ENCODE measurements at regions not wholly inside any gene's neighbourhood (a gene's known extent, or its start where the extent isn't known, plus 50 kb on each side); places are given as distances from the start of the nearest gene placed in this dataset.

DNA sequence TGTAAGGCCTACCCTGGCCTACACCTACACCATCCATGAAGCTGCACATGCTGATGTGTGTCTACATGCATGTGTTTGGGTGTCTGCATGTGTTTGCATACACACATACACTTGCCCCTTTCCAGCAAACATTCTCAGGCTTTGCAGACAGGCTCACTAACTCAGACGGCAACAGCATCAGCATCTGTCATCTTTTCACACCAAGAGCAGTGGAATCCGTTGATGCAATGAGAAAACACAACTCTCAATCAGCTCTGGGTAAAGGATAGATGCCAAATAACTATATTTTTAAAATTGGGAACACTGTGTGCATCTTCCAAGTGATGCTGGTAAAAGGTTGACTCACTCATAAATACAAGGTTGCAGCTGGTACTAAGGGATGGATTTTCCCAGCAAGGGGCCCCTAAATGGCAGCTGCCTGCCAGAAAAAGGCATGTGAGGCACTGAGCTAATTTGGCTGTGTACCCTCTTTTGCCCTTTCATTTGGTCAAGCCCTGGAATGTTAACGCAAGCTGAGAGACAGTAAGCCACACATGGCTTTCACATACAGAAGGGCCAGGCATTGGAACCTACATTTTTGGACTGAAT lies 296.3 kb upstream of the NPSR1 start:
- H3K4me3 ChIP-seq: no peak overlapping the region
- TF ChIP-seq, protein P1, sequence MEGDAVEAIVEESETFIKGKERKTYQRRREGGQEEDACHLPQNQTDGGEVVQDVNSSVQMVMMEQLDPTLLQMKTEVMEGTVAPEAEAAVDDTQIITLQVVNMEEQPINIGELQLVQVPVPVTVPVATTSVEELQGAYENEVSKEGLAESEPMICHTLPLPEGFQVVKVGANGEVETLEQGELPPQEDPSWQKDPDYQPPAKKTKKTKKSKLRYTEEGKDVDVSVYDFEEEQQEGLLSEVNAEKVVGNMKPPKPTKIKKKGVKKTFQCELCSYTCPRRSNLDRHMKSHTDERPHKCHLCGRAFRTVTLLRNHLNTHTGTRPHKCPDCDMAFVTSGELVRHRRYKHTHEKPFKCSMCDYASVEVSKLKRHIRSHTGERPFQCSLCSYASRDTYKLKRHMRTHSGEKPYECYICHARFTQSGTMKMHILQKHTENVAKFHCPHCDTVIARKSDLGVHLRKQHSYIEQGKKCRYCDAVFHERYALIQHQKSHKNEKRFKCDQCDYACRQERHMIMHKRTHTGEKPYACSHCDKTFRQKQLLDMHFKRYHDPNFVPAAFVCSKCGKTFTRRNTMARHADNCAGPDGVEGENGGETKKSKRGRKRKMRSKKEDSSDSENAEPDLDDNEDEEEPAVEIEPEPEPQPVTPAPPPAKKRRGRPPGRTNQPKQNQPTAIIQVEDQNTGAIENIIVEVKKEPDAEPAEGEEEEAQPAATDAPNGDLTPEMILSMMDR (IDR thresholded peaks at IDR 0.05): no peak
- H3K27ac ChIP-seq: no peak overlapping the region
- H3K27me3 ChIP-seq: no peaks in the 10 kb centered on the region
- no peaks in the 10 kb centered on the region for H3K36me3 ChIP-seq
- H3K4me1 ChIP-seq: no peaks in the 10 kb centered on the region
- no peaks in the 10 kb centered on the region for H3K9me3 ChIP-seq
- no peak for DNase-seq (ENCODE audit: low spot score)

DNA sequence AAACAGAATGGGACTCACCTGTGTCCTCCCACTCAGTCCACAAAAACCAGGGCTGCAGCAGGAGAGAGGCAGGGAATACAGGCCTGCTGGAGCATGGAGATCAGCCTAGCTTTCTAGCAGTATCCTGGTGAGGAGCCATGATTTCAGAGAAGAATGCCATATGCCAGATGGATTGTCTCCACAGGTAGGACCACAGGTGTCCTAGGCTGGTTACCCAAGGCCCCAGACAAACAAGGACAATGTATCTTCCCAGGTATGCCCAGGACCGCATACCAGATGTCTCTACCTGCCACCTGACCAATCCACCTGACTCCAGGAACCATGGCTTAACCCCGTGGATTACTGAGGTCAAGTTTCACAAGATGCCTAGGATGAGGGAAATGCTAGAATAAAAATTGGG lies 295.4 kb upstream of the NPSR1 start:
- H3K4me3 ChIP-seq: no peak overlapping the region
- H3K27ac ChIP-seq: no peak overlapping the region
- TF ChIP-seq, protein P1 (IDR thresholded peaks at IDR 0.05): no peak
- DNase-seq (ENCODE audit: low spot score): no peak
- no peaks in the 10 kb centered on the region for H3K27me3 ChIP-seq
- no peaks in the 10 kb centered on the region for H3K4me1 ChIP-seq
- no peaks in the 10 kb centered on the region for H3K9me3 ChIP-seq
- H3K36me3 ChIP-seq: no peaks in the 10 kb centered on the region

DNA sequence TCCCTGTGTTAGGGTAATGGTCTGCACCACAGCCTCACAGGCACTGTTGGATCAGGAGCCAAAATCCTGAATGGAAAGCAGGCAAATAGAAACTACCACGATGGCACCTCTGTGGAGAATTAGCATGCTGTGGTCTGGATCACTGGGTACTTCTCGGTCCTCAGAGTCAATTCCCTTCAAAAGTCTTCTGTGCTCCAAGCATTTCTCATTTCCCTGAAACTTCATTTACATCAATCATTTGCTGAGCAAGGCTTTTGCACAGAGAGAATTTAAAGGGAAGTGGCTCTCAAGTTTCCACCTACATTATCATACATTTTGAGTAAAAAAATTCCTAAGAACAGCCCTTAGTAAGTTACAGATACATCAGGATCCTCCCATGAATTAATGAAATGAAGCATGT lies 293.9 kb upstream of the NPSR1 start:
- no peak for DNase-seq (ENCODE audit: low spot score)
- Histone ChIP-seq H3K9me3 (no peaks in the 10 kb centered on the region), H3K4me1 (no peaks in the 10 kb centered on the region), H3K4me3 (no peak overlapping the region), H3K27ac (no peak overlapping the region), H3K27me3 (no peaks in the 10 kb centered on the region), H3K36me3 (no peaks in the 10 kb centered on the region)
- TF ChIP-seq, protein P1 (IDR thresholded peaks at IDR 0.05): no peak

DNA sequence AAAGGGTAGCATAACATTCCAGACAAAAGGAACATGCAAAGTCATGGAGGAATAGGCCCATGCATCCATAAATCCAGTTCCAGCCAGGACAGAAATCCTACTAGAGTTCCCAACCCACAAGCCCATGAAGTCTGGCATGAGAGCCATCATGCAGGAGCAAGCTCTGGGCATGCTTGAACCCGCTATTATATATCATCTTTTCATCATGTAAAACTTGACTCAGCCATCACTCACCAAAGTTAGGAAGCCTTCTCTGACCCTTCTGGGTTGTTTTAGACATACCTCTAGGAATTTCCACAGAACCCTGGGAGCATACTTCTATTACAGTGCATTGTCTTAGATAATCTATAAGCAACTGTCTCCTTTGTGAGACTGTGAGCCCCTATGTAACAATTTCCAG lies 293.0 kb upstream of the NPSR1 start:
- H3K27me3 ChIP-seq: no peaks in the 10 kb centered on the region
- H3K4me3 ChIP-seq: no peak overlapping the region
- no peaks in the 10 kb centered on the region for H3K4me1 ChIP-seq
- DNase-seq (ENCODE audit: low spot score): no peak
- H3K27ac ChIP-seq: no peak overlapping the region
- no peaks in the 10 kb centered on the region for H3K36me3 ChIP-seq
- H3K9me3 ChIP-seq: no peaks in the 10 kb centered on the region
- TF ChIP-seq, protein P1 (IDR thresholded peaks at IDR 0.05): no peak

DNA sequence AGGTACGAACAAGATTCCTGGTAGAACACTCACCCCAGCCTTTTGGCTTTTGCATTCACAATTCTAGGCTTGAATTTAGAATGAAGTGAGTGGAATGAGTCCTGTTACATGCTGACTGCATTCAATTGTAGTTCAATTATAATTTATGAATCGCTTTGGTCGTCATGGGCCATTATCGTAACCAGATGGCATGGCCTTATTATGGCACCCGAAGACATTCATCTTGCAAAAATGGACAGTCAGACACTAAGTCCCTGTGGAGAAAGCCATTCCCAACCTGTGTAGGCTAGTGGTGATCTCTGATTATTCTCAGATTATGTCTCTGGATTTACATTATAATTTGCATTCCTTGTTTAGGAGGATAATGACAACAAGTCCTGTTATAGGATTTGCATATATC lies 292.4 kb upstream of the NPSR1 start:
- H3K4me3 ChIP-seq: no peak overlapping the region
- no peaks in the 10 kb centered on the region for H3K27me3 ChIP-seq
- no peak overlapping the region for H3K27ac ChIP-seq
- no peak for DNase-seq (ENCODE audit: low spot score)
- H3K4me1 ChIP-seq: no peaks in the 10 kb centered on the region
- H3K9me3 ChIP-seq: no peaks in the 10 kb centered on the region
- TF ChIP-seq, protein P1 (IDR thresholded peaks at IDR 0.05): no peak
- no peaks in the 10 kb centered on the region for H3K36me3 ChIP-seq

DNA sequence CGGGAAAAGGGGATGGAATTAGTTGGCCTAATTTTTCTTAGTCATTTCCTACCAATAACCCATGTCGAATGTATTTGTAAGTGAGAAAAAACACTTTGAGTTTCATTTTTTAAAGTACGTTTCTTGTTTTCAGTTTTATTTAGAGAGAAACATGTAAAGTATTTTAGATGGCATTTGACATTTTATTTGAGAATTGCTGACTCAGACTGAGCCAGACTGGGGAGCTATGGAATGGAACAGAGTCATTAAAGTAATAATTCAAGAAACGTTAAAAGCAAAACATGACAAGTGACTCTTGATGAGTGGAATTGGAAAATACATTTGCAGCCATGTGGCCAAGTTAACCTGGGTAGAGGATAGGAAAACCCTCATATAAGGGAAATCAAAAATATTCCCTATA lies 286.1 kb upstream of the NPSR1 start:
- Histone ChIP-seq H3K4me3 (no peak overlapping the region), H3K4me1 (no peaks in the 10 kb centered on the region), H3K27ac (no peak overlapping the region), H3K27me3 (no peaks in the 10 kb centered on the region), H3K9me3 (no peaks in the 10 kb centered on the region), H3K36me3 (no peaks in the 10 kb centered on the region)
- TF ChIP-seq, protein P1 (IDR thresholded peaks at IDR 0.05): no peak
- DNase-seq (ENCODE audit: low spot score): no peak

All from right atrium auricular region (tissue), 2 donors.